DMS153 (cell line): ENCODE measurements at regions not wholly inside any gene's neighbourhood (a gene's known extent, or its start where the extent isn't known, plus 50 kb on each side); places are given as distances from the start of the nearest gene placed in this dataset.
"Not testable (repeated sequence)": the region's sequence is repeated elsewhere in the genome, so short reads cannot be mapped to it uniquely, and the experiment has no call there.

ENCODE experiments used
- DNase-seq: peaks from one replicate; lab custom pipeline; 2025; lab: John Stamatoyannopoulos, UW

DNA sequence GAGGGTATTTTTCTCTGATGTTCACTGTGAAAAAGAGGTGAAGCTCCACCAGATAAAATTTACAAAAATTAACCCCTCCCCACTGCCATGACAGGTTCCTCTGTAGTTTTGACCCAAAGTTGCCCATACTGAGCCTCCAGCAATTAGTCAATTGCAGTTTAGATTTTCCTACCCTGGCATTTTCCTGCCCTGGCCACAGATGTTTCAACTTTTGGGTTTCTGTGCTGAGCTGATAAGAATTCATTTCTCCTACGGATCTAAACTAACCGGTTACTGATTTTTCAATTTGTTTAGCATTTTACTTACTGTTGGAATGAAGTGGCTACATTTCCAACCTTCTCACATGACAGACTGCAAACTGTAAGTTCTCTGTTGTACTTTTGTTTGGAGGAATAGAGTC is 1346.1 kb upstream of the EPHA6 start:
- no peak for DNase-seq

GRCh38 chr3:95474338-95474737 is 1340.1 kb upstream of the EPHA6 start:
- no peak for DNase-seq

GRCh38 chr3:95476534-95476933 is 1337.9 kb upstream of the EPHA6 start:
- no peak for DNase-seq

DNA sequence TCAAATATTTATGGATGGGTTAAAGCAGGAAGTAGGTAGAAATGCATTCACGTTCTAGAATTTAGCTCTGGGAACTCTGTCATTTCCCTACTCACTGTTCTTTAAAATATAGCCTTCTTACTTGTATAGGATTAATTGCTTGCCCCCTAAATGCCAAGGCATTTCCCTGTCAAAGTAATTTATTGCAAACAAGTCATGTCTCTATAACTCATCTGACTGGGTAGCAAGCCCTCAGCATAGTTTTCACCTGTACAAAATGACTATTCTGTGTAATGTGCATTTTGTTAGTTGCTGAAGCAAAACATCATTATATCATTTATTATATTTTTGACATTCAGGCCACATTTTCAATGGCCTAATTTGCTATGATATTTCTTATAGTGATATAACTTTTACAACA is 1308.2 kb upstream of the EPHA6 start:
- no peak for DNase-seq

DNA sequence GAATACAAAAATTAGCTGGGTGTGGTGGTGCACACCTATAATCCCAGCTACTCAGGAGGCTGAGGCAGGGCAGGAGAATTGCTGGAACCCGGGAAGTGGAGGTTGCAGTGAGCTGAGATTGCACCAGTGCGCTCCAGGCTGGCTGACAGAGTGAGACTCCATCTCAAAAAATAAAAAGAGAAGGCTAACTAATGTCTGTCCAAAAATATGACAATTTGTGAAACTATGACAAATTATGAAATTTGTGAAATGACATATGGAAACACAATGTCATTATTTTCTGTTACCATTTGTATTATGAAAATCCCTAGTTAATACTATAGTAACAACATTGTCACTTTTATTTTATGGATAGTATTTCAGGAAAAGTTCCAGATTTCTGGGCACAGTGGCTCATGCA is 1306.3 kb upstream of the EPHA6 start:
- no peak for DNase-seq

DNA sequence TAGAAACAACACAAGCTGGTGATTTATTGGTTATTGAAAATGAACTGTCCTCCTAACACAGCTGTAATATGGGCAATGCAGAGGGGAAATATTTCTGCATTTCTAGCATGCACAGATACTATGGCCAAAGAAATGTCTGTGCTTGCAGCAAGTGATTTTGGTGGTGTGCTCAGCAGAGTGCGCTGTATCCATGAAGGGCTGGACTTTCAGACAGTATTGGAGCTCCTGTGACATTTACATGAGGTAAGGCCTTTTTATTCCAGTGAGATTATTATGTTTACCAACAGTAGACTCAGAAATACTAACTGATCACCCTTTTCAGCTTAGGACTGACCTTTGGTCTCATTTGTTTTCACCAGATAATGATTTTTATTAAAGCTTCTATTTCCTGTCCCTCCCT is 1302.6 kb upstream of the EPHA6 start:
- no peak for DNase-seq

GRCh38 chr3:95514260-95514659 is 1300.1 kb upstream of the EPHA6 start:
- no peak for DNase-seq

DNA sequence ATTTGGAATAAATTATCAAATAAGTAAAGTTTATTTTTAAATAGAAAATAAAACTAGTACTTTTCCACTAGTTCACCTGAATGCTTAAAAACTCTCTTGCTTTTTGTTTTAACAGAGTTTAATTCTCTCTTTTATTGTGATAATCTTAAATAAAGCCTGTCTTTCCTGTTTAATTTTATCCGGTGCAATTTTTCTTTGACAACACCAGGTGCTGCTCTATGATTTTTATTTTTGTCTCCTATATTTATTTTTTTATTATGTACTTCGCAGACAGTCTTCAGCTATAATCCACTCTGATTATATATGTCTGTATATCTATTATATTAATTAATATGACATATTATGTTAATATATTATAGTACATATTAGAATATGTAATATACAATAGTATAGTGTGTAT is 1293.0 kb upstream of the EPHA6 start:
- no peak for DNase-seq

DNA sequence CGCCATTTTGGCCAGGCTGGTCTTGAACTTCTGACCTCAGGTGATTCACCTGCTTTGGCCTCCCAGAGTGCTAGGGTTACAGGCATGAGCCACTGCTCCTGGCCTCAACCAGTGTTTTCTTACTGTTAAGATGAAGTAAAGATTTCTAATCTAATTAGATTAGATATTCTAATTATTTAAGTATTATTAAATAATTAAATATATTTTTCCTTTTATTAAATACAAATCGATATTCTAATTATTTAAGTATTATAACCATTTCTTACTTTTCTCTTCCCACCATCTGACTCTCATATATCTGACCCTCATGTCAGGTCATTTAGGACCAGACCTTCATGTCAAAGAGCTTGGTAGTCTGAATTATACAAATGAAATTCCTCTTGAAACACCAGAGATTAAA is 1291.9 kb upstream of the EPHA6 start:
- DNase-seq: no peak

DNA sequence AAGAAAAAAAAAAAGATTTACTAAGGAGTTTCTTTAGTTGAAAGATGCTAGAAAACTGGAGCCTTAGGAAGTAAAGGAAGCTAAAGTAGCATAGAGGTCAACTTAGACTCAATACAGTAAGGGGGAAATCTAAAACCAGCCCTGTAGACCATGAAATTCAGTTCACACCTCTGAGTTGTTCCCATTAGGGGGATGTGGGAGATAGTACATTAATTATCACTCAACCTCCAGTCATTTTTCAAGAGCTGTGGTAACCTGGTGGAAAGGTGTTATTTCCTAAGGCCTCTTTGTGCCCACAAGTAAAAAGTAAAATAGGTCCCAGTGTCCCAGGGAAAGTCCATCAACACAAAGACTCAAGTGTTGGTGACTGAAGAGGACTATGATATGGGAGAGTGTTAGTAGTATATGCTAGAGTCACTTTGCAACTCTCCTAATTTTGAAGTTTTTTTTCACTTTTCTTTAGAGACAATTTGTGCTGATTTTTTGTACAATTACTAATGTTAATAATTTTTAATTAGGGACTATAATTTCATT is 1274.4 kb upstream of the EPHA6 start:
- DNase-seq: no peak

DNA sequence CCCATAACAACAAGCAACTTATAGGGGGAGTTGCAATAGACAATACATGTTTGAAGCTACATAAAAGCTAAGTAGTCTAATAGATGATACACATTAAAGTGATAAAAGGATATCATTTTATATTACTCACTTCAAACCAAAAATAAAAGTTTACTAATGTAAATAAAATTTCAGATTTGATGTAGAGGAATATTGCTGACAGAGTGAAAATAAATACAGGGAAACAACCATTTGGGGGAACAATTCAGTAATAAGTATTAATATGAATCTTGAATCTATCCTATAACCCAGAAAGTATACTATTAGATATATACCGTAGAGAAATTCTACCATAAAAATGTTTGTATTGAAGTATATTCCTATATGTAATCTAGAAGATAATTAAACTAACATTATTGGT is 1248.9 kb upstream of the EPHA6 start:
- DNase-seq: no peak

- DNase-seq: no peak
Measured at GRCh38 chr3:95567346-95567745, 1247.0 kb upstream of the EPHA6 start.

GRCh38 chr3:95586754-95587153 is 1227.6 kb upstream of the EPHA6 start:
- DNase-seq: no peak

GRCh38 chr3:95587641-95588040 is 1226.8 kb upstream of the EPHA6 start:
- not testable (repeated sequence) for DNase-seq

- no peak for DNase-seq
Measured at GRCh38 chr3:95588473-95588872, 1225.9 kb upstream of the EPHA6 start.

DNA sequence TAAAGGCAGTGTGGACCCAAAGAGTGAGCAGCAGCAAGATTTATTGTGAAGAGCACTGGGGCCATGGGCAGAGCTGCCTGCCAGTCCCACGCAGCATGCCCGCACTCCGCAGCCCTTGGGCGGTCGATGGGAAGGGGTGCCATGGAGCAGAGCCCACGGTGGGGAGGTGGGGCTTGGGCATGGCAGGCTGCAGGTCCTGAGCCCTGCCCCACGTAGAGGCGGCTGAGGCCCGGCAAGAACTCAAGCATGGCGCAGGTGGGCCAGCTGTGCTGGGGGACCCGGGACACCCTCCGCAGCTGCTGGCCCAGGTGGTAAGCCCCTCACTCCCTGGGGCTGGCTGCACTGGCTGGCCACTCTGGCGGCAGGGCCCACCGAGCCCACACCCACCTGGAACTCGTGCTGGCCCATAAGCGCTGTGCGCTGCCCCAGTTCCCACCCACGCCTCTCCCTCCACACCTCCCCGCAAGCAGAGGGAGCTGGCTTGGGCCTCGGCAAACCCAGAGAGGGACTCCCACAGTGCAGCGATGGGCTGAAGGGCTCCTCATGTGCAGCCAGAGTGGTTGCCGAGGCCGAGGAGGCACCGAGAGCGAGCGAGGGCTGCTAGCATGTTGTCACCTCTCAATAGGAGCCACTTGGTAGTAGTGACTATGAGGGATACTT is 1218.8 kb upstream of the EPHA6 start:
- no peak for DNase-seq

DNA sequence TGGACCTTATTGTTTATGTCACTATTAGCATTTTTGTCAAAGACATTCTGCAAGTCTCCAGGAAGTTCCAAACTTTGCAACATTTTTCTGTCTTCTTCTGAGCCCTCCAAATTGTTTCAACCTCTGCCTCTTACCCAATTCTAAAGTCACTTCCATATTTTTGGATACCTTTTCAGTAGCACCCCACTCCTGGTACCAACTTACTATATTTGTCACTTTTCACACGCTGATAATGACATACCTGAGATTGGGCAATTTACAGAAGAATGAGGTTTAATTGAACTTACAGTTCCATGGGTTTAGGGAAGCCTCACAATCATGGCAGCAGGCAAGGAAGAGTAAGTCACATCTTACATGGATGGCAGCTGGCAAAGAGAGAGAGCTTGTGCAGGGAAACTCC is 1206.5 kb upstream of the EPHA6 start:
- no peak for DNase-seq

DNA sequence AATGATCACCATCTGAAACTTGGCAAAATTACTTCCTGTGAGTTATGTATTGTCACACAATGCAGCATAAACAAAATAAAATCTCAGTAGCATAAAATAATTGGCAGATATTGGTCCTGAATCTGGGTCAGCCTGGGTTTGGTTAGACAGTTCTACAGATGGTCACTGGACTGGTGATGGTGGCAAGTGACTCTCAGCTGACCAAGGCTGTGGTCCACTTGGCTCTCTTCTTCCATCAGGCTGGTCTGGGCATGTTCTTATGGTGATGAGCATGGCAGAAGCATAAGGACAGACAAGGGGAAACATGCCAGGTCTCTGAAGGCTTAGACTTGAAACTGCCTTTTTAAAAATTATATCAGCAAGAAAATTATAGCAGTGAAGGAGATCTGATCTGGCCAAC is 1205.0 kb upstream of the EPHA6 start:
- DNase-seq: no peak

- no peak for DNase-seq
Measured at GRCh38 chr3:95612611-95613010, 1201.8 kb upstream of the EPHA6 start.

DNA sequence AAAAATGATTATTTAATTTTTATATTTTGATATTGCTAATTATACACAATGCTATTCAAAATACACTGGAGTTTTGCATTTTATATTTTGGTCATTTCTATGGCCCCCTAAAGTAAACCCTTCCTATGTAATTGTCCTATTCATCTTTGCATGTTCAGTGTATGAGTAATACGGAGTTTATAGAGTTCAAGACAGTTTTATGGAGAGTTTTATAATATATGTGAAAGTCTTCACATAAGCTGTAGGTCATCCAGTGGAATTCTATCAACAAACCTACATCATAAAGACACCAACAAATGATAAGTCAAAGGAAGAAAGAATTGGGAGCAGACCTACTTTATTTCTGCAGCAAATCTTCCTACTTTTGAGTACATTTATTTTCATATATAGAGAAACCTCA is 1200.4 kb upstream of the EPHA6 start:
- DNase-seq: no peak

GRCh38 chr3:95615592-95616310 is 1198.6 kb upstream of the EPHA6 start:
- no peak for DNase-seq

DNA sequence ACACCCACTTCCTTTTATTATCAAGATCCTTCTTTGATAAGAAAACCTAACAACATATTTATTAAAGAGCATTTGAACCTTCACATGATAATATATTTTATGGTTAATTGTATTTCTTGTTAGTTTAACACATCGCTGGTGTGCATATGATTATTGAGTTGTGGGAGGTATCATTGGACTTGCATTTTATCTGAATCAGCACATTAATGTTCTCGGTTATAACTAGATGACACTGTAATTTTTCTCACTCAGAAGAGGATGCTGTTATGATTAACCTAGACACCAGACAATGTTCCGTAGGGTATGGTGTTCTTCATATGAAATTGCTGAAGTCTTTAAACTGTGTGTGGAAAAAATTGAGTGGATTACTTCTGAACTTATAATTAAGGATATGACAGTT is 1188.3 kb upstream of the EPHA6 start:
- DNase-seq: no peak

GRCh38 chr3:95627293-95627692 is 1187.1 kb upstream of the EPHA6 start:
- DNase-seq: no peak

DNA sequence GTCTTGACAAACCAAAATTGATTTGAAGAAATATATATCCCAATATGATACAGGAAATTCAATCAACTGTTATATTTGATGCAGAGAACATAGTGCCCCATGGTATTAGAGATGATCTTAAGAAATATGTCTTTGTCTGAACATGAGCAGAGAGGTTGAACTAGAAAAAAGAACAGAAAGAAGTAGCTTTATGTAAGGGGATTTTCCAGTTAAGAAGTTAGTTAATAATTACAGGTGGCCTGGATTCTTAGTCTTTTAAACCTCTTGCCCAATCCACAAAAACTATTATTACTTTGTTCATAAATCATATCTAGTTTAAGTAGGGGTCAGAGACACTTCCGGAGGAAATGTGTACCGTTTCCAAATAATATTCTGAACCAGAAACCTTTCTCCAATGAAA is 1186.7 kb upstream of the EPHA6 start:
- no peak for DNase-seq
